ENCODE measurements at regions not wholly inside any gene's neighbourhood (a gene's known extent, or its start where the extent isn't known, plus 50 kb on each side); places are given as distances from the start of the nearest gene placed in this dataset.
"Not testable (repeated sequence)": the region's sequence is repeated elsewhere in the genome, so short reads cannot be mapped to it uniquely, and the experiment has no call there.

DNA sequence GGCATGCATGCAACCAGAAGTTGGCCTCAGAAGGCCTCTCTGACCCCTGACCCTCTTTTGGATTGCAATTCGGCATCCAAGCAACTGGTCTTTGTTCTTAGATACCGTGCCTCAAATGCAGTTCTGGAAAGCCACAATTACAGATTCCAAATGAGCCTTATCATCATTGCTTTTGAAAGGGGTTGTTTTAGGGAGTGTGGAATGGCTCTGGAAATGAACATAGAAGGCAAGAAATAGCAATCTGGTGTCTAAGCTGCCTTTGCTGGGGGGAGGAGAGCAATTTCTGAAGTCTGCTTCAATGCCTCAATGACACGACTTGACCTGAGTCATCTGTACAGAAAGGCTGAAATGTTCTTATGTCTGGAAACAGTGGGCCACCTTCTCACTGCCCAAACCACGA is 250.1 kb downstream of the NUAK1 start:
- Histone ChIP-seq H3K4me3 (ENCODE audit: low read depth, low read length) (no peak overlapping the region), H3K36me3 (no peaks in the 10 kb centered on the region), H3K9me3 (no peaks in the 10 kb centered on the region), H3K4me1 (no peaks in the 10 kb centered on the region), H3K27me3 (no peaks in the 10 kb centered on the region)
- TF ChIP-seq, protein P1, sequence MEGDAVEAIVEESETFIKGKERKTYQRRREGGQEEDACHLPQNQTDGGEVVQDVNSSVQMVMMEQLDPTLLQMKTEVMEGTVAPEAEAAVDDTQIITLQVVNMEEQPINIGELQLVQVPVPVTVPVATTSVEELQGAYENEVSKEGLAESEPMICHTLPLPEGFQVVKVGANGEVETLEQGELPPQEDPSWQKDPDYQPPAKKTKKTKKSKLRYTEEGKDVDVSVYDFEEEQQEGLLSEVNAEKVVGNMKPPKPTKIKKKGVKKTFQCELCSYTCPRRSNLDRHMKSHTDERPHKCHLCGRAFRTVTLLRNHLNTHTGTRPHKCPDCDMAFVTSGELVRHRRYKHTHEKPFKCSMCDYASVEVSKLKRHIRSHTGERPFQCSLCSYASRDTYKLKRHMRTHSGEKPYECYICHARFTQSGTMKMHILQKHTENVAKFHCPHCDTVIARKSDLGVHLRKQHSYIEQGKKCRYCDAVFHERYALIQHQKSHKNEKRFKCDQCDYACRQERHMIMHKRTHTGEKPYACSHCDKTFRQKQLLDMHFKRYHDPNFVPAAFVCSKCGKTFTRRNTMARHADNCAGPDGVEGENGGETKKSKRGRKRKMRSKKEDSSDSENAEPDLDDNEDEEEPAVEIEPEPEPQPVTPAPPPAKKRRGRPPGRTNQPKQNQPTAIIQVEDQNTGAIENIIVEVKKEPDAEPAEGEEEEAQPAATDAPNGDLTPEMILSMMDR (IDR thresholded peaks at IDR 0.05; ENCODE audit: low read depth, low read length), result no peak
- DNase-seq, result no peak

DNA sequence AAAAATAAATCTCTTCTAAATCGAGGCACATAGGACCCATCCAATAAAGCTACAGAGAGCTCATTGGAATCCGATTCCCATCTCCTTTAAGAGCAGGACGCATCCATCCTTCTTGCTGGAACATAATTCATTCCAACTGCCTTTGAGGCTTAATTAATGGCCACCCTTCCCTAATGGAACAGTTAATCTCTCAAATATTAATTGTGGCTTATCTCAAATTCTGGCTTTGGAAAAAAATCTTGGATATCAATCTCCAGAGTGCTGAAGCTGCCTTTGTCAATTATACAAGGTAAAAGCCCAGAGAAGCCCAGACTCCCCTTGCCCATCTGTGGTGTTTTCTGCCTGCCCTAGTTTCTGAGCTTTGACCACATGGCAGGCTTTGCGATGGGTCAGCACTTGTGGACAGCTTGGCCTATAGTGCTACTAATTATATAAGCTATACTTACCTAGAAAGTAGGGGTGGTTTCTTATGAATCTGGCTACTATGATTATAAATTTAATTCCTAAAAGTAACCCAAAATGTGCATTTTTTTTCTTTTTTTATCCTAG is 246.3 kb downstream of the NUAK1 start:
- no peaks in the 10 kb centered on the region for H3K9me3 ChIP-seq
- TF ChIP-seq, protein P1 (IDR thresholded peaks at IDR 0.05; ENCODE audit: low read depth, low read length), result no peak
- H3K4me3 ChIP-seq (ENCODE audit: low read depth, low read length), result no peak overlapping the region
- no peaks in the 10 kb centered on the region for H3K4me1 ChIP-seq
- H3K27me3 ChIP-seq, result no peaks in the 10 kb centered on the region
- no peaks in the 10 kb centered on the region for H3K36me3 ChIP-seq
- no peak for DNase-seq

DNA sequence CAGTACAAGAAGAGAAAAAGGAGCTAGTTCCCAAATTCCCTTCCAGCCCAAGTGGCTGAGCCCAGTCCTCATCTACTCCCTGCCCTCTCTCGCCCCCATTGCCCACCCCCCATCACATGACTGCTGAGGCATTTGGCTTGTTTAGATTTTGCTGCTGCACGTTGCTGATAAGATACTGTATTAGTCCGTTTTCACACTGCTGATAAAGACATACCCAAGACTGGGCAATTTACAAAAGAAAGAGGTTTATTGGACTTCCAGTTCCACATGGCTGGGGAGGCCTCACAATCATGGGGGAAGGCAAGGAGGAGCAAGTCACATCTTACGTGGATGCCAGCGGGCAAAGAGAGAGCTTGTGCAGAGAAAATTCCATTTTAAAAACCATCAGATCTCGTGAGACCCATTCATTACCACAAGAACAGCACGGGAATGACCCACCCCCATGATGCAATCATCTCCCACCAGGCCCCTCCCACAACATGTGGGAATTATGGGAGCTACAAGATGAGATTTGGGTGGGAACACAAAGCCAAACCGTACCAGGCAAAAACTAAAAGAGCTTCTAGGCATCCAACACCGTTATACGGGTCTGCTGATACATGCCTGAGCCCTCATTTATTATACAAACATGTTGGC is 243.4 kb downstream of the NUAK1 start:
- not testable (repeated sequence) for H3K36me3 ChIP-seq, DNase-seq

DNA sequence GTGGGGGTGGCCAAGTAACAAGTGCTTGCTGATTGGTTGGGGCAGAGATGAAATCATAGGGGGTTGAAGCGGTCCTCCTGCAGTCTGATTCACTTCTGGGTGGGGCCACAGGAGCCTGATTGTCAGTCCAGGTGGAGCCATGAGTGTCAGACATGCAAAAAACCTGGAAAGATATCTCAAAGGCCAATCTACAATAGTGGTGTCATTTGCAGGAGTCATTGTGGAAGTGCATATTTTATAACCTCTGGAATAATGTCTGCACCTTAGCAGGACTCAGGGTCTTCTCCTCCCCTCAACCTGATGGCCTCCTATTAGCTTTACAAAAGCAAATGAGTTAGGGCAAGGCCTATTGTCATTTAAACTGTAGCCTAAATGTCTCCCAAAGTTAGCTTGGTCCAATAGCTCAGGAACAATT is 241.4 kb downstream of the NUAK1 start:
- Histone ChIP-seq H3K4me3 (ENCODE audit: low read depth, low read length) (no peak overlapping the region), H3K36me3 (no peaks in the 10 kb centered on the region), H3K9me3 (no peaks in the 10 kb centered on the region), H3K27me3 (no peaks in the 10 kb centered on the region), H3K4me1 (no peaks in the 10 kb centered on the region)
- no peak for DNase-seq
- TF ChIP-seq, protein P1 (IDR thresholded peaks at IDR 0.05; ENCODE audit: low read depth, low read length), result no peak

More for the DNA sequence above, 243.4 kb downstream of the NUAK1 start:
- not testable (repeated sequence) for H3K9me3 ChIP-seq; H3K4me1 ChIP-seq; H3K27me3 ChIP-seq; H3K4me3 ChIP-seq (ENCODE audit: low read depth, low read length)

DNA sequence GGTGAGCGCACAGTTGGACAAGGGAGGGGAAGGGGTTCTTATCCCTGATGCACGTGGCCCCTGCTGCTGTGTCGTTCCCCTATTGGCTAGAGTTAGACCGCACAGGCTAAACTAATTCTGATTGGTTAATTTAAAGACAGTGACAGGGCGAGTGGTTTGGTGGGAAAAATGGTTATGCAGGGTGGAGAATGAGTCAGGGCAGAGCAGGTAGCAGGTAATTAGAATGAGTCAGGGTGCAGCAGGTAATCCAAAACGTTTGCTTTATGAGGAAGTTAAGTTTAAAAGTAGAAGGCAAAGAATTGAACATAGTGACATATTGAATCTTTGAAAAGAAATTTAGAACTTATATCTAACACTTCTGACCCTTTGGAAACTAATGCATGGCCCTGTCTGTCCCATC is 240.5 kb downstream of the NUAK1 start:
- not testable (repeated sequence) for H3K9me3 ChIP-seq; H3K4me3 ChIP-seq (ENCODE audit: low read depth, low read length); H3K4me1 ChIP-seq; H3K27me3 ChIP-seq; DNase-seq; H3K36me3 ChIP-seq

DNA sequence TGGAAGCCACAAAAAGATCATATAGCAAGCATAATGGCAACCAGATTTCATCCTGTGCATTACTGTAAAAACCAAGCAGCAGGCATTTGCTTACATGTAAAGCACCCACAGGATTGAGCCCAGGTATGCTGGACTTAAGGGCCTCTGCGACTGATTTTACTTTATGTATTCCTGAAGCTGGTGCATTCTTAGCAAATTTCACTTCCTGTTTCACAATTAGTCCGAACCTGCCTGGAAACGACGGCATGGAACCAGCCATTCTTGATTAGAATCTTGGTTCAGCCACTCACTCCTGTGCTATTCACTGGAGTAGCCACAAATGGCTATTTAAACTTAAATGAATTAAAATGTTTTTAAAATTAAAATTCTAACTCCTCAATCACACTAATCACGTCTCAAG is 239.2 kb downstream of the NUAK1 start:
- Histone ChIP-seq H3K4me3 (ENCODE audit: low read depth, low read length) (no peak overlapping the region), H3K4me1 (no peaks in the 10 kb centered on the region), H3K27me3 (no peaks in the 10 kb centered on the region), H3K36me3 (no peaks in the 10 kb centered on the region), H3K9me3 (no peaks in the 10 kb centered on the region)
- TF ChIP-seq, protein P1 (IDR thresholded peaks at IDR 0.05; ENCODE audit: low read depth, low read length), result no peak
- DNase-seq, result no peak

DNA sequence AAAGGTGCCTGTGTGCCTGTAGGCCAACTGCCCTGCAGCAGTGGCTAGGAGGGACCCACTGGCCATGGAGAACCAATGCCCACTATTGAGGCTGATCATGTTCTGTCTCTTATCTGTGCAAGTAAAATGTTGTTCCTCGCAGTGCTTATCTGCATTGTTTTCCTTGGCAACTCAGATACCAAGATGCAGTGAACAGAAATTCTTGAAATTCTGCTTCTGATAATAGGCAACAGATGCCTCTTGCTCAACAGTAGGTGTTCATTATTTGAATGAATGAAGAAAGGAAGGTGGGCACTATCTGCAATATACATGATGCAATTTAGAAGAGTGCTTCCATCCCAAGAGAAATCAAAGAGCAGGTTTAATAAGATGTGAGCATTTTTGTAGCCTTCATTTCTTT is 232.2 kb downstream of the NUAK1 start:
- no peak for DNase-seq
- Histone ChIP-seq H3K9me3 (no peaks in the 10 kb centered on the region), H3K36me3 (no peaks in the 10 kb centered on the region), H3K4me1 (no peaks in the 10 kb centered on the region), H3K27me3 (no peaks in the 10 kb centered on the region), H3K4me3 (ENCODE audit: low read depth, low read length) (no peak overlapping the region)
- TF ChIP-seq, protein P1 (IDR thresholded peaks at IDR 0.05; ENCODE audit: low read depth, low read length), result no peak

Data from BE2C (cell line).